GM23248 (cell line): ENCODE measurements at regions not wholly inside any gene's neighbourhood (a gene's known extent, or its start where the extent isn't known, plus 50 kb on each side); places are given as distances from the start of the nearest gene placed in this dataset.

Experiments
- DNase-seq: peaks from one replicate; pipeline ENCODE4 v3.0.0-alpha.2; 2015
- H2AFZ ChIP-seq: fragments of 200-600 bp; sonication (generic); 2 replicates; pipeline ENCODE4 v1.6.1; 2016; ENCODE audit warnings: antibody characterized with exemption
- H3F3A ChIP-seq: fragments of 200-600 bp; sonication (generic); 2 replicates; pipeline ENCODE4 v1.6.1; 2016; ENCODE audit warnings: mild to moderate bottlenecking, antibody characterized with exemption, mixed run types; ENCODE audit not compliant: insufficient read depth
- H3K27ac ChIP-seq: fragments of 200-600 bp; sonication (generic); 2 replicates; pipeline ENCODE4 v1.5.1; 2016; ENCODE audit warnings: mild to moderate bottlenecking
- H3K27me3 ChIP-seq: fragments of 200-600 bp; sonication (generic); replicated peaks from 2 replicates; pipeline ENCODE4 v1.6.1; 2016; ENCODE audit warnings: mild to moderate bottlenecking; ENCODE audit not compliant: insufficient read depth
- H3K36me3 ChIP-seq: fragments of 200-600 bp; sonication (generic); 2 replicates; pipeline ENCODE4 v1.6.1; 2016; ENCODE audit warnings: low read depth, mild to moderate bottlenecking
- H3K4me1 ChIP-seq: fragments of 200-600 bp; sonication (generic); 2 replicates; pipeline ENCODE4 v1.6.1; 2016; ENCODE audit warnings: mild to moderate bottlenecking; ENCODE audit not compliant: insufficient read depth
- H3K4me2 ChIP-seq: fragments of 200-600 bp; sonication (generic); one replicate; pipeline ENCODE4 v1.6.1; 2016; ENCODE audit warnings: mild to moderate bottlenecking; ENCODE audit not compliant: unreplicated experiment
- H3K4me3 ChIP-seq: fragments of 200-600 bp; sonication (generic); 2 replicates; pipeline ENCODE4 v1.5.1; 2016; ENCODE audit warnings: mild to moderate bottlenecking
- H3K79me2 ChIP-seq: fragments of 200-600 bp; sonication (generic); 2 replicates; pipeline ENCODE4 v1.6.1; 2016; ENCODE audit warnings: mild to moderate bottlenecking; ENCODE audit not compliant: insufficient read depth
- H3K9ac ChIP-seq: fragments of 200-600 bp; sonication (generic); 2 replicates; pipeline ENCODE4 v1.6.1; 2016; ENCODE audit warnings: mild to moderate bottlenecking
- H3K9me2 ChIP-seq: fragments of 200-600 bp; sonication (generic); 2 replicates; pipeline ENCODE4 v1.6.1; 2016; ENCODE audit warnings: mixed run types, mild to moderate bottlenecking, moderate library complexity; ENCODE audit not compliant: insufficient read depth
- H3K9me3 ChIP-seq: fragments of 200-600 bp; sonication (generic); one replicate; pipeline ENCODE4 v1.6.1; 2017; ENCODE audit warnings: low read depth
- H4K20me1 ChIP-seq: fragments of 200-600 bp; sonication (generic); 2 replicates; pipeline ENCODE4 v1.6.0; 2016; ENCODE audit not compliant: insufficient read depth
- EZH2 ChIP-seq: fragments of 200-600 bp; sonication (generic); IDR thresholded peaks from 2 replicates; pipeline ENCODE4 v1.6.1; 2018; ENCODE audit warnings: antibody characterized with exemption, mild to moderate bottlenecking; ENCODE audit not compliant: insufficient read depth, poor library complexity, severe bottlenecking
- EZH2phosphoT487 ChIP-seq: fragments of 200-600 bp; sonication (generic); IDR thresholded peaks from 2 replicates; pipeline ENCODE4 v1.6.1; 2018; ENCODE audit warnings: antibody characterized with exemption, moderate library complexity, mild to moderate bottlenecking, low read depth; ENCODE audit not compliant: insufficient read depth
- WGBS, 2 experiments: methylation state at CpG; one replicate each; pipeline ENCODE4 v1.1.6; 2015 to 2017; ENCODE audit warnings: low lambda C conversion rate in 2 of 2, low coverage in 1 of 2; ENCODE audit errors: missing lambda C conversion rate in 2 of 2; 5-methylcytosine and 5-hydroxymethylcytosine counted together
- in situ Hi-C: fragments of 300-500 bp; cut with MboI; formaldehyde crosslinking; loops from 2 replicates; pipeline ENCODE4 v1.15.0; 2020

GRCh38 chr2:156147594-156148330 is 184.8 kb downstream of the NR4A2 start:
- no peaks in the 10 kb centered on the region for H3K9me3 ChIP-seq
- H3F3A ChIP-seq: no peaks in the 10 kb centered on the region
- in situ Hi-C loops: no loop called here
- H3K9ac ChIP-seq: no peak overlapping the region
- no peaks in the 10 kb centered on the region for H3K4me1 ChIP-seq
- peak; percentile 12 for DNase-seq
- 7% methylated on average over 4 of the region's 4 CpGs for WGBS, 2 experiments
- TF ChIP-seq EZH2phosphoT487 (no peak), EZH2 (no peak)
- H3K4me3 ChIP-seq: no peak overlapping the region
- no peaks in the 10 kb centered on the region for H4K20me1 ChIP-seq
- H3K27ac ChIP-seq: no peak overlapping the region
- no peaks in the 10 kb centered on the region for H3K27me3 ChIP-seq
- no peak overlapping the region for H3K4me2 ChIP-seq
- H3K36me3 ChIP-seq: no peaks in the 10 kb centered on the region
- no peaks in the 10 kb centered on the region for H3K9me2 ChIP-seq
- no peaks in the 10 kb centered on the region for H3K79me2 ChIP-seq
- no peak overlapping the region for H2AFZ ChIP-seq

DNA sequence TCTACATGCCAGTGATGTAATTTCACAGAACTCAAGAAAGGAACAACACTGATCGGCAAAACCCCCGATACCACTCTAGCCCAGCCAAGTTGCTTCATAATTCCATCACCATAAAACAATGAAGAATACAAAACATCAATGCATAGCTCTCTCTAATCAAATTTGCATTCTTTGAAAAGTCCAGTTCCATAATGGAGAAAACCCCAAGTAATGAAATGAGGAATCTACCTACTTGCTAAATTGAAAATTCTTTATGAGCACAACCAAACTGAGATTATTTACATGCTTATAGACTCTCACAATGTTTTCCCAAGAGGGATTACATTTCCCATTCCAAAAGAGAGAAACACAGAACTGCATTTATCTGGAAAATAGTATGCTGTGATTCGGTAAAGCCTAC is 186.5 kb downstream of the NR4A2 start:
- no peak overlapping the region for H2AFZ ChIP-seq
- DNase-seq: no peak
- H3K9me3 ChIP-seq: no peaks in the 10 kb centered on the region
- H4K20me1 ChIP-seq: no peaks in the 10 kb centered on the region
- H3K79me2 ChIP-seq: no peaks in the 10 kb centered on the region
- no peak overlapping the region for H3K27ac ChIP-seq
- 60 to 64% methylated on average over 3 of the region's 3 CpGs for WGBS, 2 experiments
- H3K4me3 ChIP-seq: no peak overlapping the region
- H3F3A ChIP-seq: no peaks in the 10 kb centered on the region
- no peaks in the 10 kb centered on the region for H3K27me3 ChIP-seq
- no peaks in the 10 kb centered on the region for H3K36me3 ChIP-seq
- in situ Hi-C loops: no loop called here
- TF ChIP-seq EZH2phosphoT487 (no peak), EZH2 (no peak)
- H3K4me2 ChIP-seq: no peak overlapping the region
- H3K4me1 ChIP-seq: no peaks in the 10 kb centered on the region
- H3K9ac ChIP-seq: no peak overlapping the region
- no peaks in the 10 kb centered on the region for H3K9me2 ChIP-seq

- Histone ChIP-seq H3F3A (no peaks in the 10 kb centered on the region), H3K4me2 (no peak overlapping the region), H4K20me1 (no peaks in the 10 kb centered on the region), H3K4me3 (no peak overlapping the region), H3K4me1 (no peaks in the 10 kb centered on the region), H3K79me2 (no peaks in the 10 kb centered on the region), H3K9me2 (no peaks in the 10 kb centered on the region), H3K27ac (no peak overlapping the region), H3K9ac (no peak overlapping the region), H3K36me3 (no peaks in the 10 kb centered on the region), H2AFZ (no peak overlapping the region), H3K27me3 (no peaks in the 10 kb centered on the region), H3K9me3 (no peaks in the 10 kb centered on the region)
- TF ChIP-seq EZH2phosphoT487 (no peak), EZH2 (no peak)
- in situ Hi-C loops: no loop called here
- WGBS, 2 experiments: 3 to 4% methylated on average over 3 of the region's 3 CpGs
- no peak for DNase-seq
Observed at GRCh38 chr2:156145469-156145868, 187.1 kb downstream of the NR4A2 start.

GRCh38 chr2:156136566-156136965 is 196.0 kb downstream of the NR4A2 start:
- 6 to 9% methylated on average over 4 of the region's 4 CpGs for WGBS, 2 experiments
- H4K20me1 ChIP-seq: no peaks in the 10 kb centered on the region

DNA sequence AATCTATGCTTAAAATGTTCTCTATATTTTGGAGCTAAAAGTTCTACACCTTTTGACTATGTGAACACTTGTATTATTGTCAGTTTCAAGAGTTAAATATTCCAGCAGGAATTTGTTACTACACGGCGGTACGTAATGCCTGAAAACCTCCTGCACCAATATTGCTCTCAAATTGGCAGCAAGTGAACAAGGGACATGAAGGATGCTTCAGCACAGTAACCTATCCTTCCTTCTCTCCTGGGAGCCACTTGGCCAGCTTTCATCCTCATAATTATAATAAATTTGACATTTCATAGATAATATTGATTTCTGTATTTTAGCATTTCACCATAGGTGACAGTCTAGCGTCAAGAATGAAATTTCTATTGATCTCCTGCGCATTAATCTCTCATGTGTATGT is 197.6 kb downstream of the NR4A2 start:
- Histone ChIP-seq H3K27ac (no peak overlapping the region), H4K20me1 (no peaks in the 10 kb centered on the region), H2AFZ (no peak overlapping the region), H3F3A (no peaks in the 10 kb centered on the region), H3K36me3 (no peaks in the 10 kb centered on the region), H3K9ac (no peak overlapping the region), H3K9me3 (no peaks in the 10 kb centered on the region), H3K27me3 (no peaks in the 10 kb centered on the region), H3K4me1 (no peaks in the 10 kb centered on the region), H3K79me2 (no peaks in the 10 kb centered on the region), H3K4me3 (no peak overlapping the region), H3K4me2 (no peak overlapping the region), H3K9me2 (no peaks in the 10 kb centered on the region)
- WGBS, 2 experiments: 61 to 74% methylated on average over 5 of the region's 5 CpGs
- no peak for TF ChIP-seq EZH2phosphoT487
- no peak for TF ChIP-seq EZH2
- in situ Hi-C loops: no loop called here
- no peak for DNase-seq

More at GRCh38 chr2:156136566-156136965, 196.0 kb downstream of the NR4A2 start:
- no peak for DNase-seq
- H3F3A ChIP-seq: no peaks in the 10 kb centered on the region
- H3K36me3 ChIP-seq: no peaks in the 10 kb centered on the region
- no peak overlapping the region for H3K4me2 ChIP-seq
- H3K4me3 ChIP-seq: no peak overlapping the region
- in situ Hi-C loops: no loop called here
- no peaks in the 10 kb centered on the region for H3K27me3 ChIP-seq
- no peaks in the 10 kb centered on the region for H3K9me2 ChIP-seq
- H3K9ac ChIP-seq: no peak overlapping the region
- H3K79me2 ChIP-seq: no peaks in the 10 kb centered on the region
- H2AFZ ChIP-seq: no peak overlapping the region
- H3K9me3 ChIP-seq: no peaks in the 10 kb centered on the region
- H3K27ac ChIP-seq: no peak overlapping the region
- no peak for TF ChIP-seq EZH2phosphoT487
- no peak for TF ChIP-seq EZH2
- no peaks in the 10 kb centered on the region for H3K4me1 ChIP-seq
